HG03378 (cell line): ENCODE measurements at regions not wholly inside any gene's neighbourhood (a gene's known extent, or its start where the extent isn't known, plus 50 kb on each side); places are given as distances from the start of the nearest gene placed in this dataset.

Experiments used
- ATAC-seq: cut with Tn5 transposase; IDR thresholded peaks from one replicate; pipeline ENCODE4 v1.9.1; 2021; ENCODE audit warnings: mild to moderate bottlenecking, moderate library complexity; ENCODE audit not compliant: unreplicated experiment

GRCh38 chr7:96415293-96415940 is 93.5 kb upstream of the SLC25A13 start:
- ATAC-seq: no peak

GRCh38 chr7:96414931-96415292 is 93.0 kb upstream of the SLC25A13 start:
- ATAC-seq: peak; percentile 78

DNA sequence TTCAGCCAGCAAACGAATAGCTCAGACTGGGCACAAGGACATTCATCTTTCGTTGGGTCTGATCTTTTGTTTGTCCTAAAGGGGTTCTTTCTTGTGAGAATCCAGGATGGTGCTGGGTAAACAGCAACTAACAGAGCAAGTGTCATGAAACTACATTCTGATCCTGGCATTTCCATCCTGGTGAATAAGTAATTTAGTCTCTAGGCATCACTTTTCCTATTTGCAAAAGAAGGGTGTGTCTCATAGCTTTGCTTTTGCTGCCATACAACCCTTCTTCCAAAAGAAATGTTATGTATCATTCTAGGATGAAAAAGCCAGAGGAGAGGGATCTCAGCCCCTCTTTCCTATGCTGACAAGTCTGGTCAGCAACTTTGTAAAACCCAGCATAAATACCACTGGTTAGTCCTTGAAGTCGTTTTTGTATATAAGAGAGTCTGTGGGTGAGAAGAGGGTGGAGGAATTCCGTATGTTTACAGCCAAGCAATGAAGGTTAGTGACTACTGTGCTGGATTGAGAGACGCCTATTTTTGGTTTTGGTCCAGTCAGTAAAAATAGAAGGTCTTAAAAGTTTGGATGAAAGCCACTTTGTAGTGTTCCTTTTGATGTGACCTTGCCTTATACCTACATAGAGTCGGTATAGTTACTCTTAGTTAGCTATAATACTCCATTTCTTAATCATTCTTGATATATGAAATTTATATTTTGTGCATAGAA is 88.4 kb upstream of the SLC25A13 start:
- ATAC-seq: no peak

- no peak for ATAC-seq
Observed at GRCh38 chr7:96408881-96409280, 87.0 kb upstream of the SLC25A13 start.

GRCh38 chr7:96407427-96407826 is 85.5 kb upstream of the SLC25A13 start:
- no peak for ATAC-seq

- no peak for ATAC-seq
Observed at GRCh38 chr7:96402913-96403312, 81.0 kb upstream of the SLC25A13 start.

DNA sequence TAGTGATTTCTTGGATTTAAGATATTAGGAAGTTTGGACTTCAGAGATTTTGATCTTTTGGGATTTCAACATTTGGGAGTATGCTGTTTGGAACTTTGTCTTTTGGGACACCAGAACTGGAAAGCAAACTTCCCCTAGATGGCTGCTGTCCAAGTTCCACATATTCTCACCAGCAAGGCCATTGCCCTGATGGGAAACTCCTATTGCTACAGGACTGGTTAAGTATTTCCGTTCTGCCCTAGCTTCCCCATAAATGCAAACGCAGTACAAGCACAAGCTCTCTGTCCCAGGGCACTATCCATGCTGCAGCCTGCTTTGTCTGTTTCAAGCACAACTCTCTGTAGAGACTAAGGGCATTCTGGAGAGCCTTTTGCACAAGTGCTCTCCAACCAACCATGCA is 79.3 kb upstream of the SLC25A13 start:
- ATAC-seq: no peak

- no peak for ATAC-seq
Observed at GRCh38 chr7:96400518-96400917, 78.6 kb upstream of the SLC25A13 start.

GRCh38 chr7:96400001-96400400 is 78.1 kb upstream of the SLC25A13 start:
- no peak for ATAC-seq

DNA sequence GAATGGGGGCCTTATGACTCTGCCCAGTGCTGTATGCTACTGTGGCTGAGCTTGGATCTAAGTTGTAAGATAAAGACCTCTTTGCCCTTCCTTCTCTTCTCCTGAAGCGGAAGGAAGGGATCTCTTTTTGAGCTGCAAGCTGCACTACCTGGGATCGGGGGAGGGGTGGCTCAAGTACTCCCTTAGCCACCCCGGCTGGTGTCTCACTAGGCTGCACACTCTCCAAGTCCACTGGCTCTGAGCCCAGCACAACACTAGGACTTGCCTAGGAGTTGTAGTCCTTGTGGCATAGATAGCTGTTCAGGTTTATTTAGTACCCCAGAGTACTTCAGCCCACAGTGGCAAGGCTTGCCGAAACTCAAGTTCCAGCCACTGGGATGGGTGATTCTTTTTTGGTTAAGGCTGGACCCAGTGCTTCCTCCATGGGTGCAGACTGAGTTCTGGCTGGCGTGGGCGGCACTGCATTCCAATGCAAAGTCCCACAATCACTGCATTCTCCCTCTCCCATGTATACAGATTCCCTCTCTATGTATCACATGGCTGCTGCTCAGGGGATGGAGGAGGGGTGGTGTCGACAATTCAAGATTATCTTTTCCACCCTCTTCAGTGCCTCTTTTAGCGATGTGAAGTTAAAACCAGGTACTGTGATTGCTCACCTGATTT is 76.2 kb upstream of the SLC25A13 start:
- no peak for ATAC-seq

DNA sequence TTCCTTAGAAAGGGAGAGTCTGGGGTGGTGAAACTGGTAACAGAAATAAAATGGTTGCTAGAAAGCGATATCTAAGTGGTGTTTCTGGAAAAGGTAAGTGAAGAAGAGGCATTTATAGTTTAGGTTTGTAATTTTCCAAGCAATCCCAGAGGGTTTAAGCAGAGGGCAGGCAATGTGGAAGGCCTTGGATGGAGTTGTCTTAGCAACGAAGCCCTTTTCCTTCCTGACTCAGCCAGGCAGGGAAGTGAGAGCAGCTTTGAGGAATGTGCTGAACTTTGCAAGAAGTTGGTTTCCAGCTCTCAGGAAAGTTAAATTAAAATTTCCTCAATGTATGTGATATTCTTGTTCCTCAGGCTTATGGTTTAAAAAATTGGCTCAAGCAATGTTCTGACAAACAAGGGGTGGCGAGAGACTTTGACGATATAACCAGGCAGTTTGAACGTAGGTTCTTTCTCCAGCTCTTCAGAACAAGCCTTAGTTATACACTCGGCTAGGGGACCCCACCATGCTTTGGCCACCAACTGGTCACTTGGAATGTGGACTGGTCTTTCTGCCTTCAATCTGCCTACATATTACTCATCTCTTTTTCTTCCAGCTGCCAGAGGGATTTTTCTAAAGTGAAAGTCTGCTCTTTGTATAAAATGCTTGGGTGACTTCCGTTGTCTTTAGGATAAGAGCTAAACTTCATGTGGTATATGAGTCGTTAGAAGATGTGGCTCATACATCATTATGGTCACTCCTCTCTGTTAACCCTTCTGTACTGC is 66.9 kb upstream of the SLC25A13 start:
- no peak for ATAC-seq

DNA sequence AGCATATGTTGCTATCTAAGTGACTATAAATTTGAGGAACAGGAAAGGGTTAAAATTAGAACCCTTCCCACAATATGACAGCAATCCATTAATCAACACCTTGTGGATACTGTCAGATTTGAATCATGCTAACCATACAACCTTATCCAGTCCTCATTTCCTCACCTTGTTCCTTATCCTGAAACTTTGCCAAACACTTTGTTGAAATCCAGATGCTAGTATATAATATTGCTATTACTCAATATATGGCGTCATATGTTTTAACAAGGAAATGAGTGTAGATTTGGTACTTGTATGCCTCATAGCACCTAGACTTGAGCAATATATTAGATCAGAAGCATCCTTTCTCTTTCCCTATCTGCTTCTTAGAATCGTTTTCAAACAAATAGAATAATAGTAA is 66.3 kb upstream of the SLC25A13 start:
- no peak for ATAC-seq

DNA sequence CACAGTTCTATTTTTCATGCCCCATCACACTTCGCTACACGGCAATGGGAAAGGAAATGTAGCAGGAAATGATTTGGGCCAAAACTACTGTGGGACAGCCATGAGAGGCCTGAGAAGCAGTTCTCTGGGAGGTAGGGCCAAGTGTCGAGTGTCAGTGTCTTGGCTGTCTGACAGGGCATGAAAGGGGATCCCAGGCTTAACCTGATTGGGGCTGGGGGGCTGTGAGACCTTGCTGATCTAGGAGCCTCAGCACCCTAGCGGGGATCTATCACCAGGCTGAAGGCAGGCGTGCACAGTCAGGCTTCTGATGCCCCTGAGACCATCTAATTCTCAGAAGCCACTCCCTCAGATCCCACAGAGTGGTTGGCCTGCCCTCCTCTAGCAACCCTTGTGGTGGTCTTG is 58.2 kb upstream of the SLC25A13 start:
- ATAC-seq: no peak

DNA sequence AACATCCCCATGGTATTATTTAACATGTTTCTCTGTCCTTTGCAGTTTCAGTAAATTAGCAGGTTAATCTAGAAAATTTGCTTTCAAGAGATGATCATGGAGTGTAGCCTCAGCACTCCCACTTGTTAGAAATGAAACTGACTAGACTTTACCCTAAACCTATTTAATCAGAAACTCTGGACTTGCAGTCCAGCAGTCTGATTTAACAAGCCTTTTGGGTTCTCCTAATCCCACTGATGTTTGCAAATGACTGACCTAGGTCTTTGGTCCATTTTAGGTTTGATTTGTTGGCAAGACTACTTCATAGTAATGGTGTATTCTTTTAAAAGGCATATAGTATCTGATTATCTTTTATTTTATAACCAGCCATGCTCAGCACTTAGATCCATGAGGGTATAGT is 55.5 kb upstream of the SLC25A13 start:
- no peak for ATAC-seq
